IMR-90 (cell line): ENCODE measurements at regions not wholly inside any gene's neighbourhood (a gene's known extent, or its start where the extent isn't known, plus 50 kb on each side); places are given as distances from the start of the nearest gene placed in this dataset.

ENCODE experiments used
- MAZ ChIP-seq: IDR thresholded peaks from 2 replicates; pipeline ENCODE4 v1.6.1; 2012; ENCODE audit warnings: low read depth, mild to moderate bottlenecking, low read length, improper control_type of control experiment, moderate library complexity, borderline replicate concordance
- POLR2A ChIP-seq: IDR thresholded peaks from 2 replicates; pipeline ENCODE4 v1.6.1; 2012; ENCODE audit warnings: mild to moderate bottlenecking, low read depth, low read length
- SMC3 ChIP-seq: fragments of 150-350 bp; IDR thresholded peaks from 2 replicates; pipeline ENCODE4 v1.6.1; 2016; ENCODE audit warnings: low read depth, mild to moderate bottlenecking, antibody characterized with exemption, low read length, moderate library complexity
- TF ChIP-seq, protein P1 (sequence below): conservative IDR thresholded peaks from 2 replicates; pipeline ENCODE4 v1.5.1; 2012; ENCODE audit warnings: mild to moderate bottlenecking, low read depth, low read length, improper control_type of control experiment

- TF ChIP-seq MAZ (no peak), SMC3 (no peak), POLR2A (no peak)
- TF ChIP-seq, protein P1, sequence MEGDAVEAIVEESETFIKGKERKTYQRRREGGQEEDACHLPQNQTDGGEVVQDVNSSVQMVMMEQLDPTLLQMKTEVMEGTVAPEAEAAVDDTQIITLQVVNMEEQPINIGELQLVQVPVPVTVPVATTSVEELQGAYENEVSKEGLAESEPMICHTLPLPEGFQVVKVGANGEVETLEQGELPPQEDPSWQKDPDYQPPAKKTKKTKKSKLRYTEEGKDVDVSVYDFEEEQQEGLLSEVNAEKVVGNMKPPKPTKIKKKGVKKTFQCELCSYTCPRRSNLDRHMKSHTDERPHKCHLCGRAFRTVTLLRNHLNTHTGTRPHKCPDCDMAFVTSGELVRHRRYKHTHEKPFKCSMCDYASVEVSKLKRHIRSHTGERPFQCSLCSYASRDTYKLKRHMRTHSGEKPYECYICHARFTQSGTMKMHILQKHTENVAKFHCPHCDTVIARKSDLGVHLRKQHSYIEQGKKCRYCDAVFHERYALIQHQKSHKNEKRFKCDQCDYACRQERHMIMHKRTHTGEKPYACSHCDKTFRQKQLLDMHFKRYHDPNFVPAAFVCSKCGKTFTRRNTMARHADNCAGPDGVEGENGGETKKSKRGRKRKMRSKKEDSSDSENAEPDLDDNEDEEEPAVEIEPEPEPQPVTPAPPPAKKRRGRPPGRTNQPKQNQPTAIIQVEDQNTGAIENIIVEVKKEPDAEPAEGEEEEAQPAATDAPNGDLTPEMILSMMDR, result no peak
Measured at GRCh38 chr7:33707427-33707826, 197.9 kb upstream of the BMPER start.
